ENCODE measurements at regions not wholly inside any gene's neighbourhood (a gene's known extent, or its start where the extent isn't known, plus 50 kb on each side); places are given as distances from the start of the nearest gene placed in this dataset.

DNA sequence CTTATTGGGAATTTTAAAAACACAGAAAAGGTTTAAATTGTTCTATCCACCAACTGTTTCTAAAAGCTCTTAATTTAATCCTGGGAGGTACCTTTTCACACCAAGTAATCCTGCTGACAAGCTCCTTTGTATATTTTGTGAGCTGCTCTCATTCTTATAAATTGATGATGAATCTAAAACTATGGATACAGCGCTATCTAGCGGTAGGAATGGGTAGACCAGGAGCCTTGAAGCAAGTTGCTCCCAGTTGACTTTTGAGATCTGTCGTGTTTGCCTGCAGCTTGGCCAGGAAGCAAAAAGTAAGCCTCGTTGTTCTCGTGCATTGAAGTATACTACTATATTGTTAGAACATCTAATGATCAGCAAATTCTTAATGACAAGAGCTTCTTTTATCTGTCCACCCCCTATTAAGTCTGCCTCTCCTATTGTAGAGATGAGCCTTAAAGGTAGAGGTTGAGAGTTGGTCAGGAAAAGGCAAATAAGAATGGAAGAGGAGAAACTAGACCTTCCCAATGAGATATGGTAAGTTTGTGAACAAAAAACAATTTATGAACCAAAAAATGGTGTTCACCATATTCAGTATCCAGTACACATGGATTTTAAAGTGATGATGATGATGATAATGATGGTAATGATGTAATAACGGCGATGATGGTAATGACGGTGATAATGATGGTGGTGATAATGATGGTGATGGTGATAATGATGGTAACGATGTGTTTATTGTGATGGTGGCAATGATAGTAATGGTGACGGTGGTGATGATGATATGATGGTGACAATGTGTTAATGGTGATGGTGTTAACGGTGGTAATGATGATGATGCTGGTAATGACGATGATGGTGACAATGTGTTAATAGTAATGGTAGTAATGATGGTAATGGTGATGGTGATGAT, 212.1 kb upstream of the NCKAP5 start (continued):
- TF ChIP-seq USF2 (IDR thresholded peaks at IDR 0.05; ENCODE audit: low read depth, low read length), result no peak

GRCh38 chr2:133780997-133781513, 212.8 kb upstream of the NCKAP5 start:
- ATAC-seq (ENCODE audit: low read depth) (no peak), DNase-seq (no peak)
- H3K23ac ChIP-seq (ENCODE audit: low read depth, low read length), result no peak overlapping the region
- H3K4me2 ChIP-seq (ENCODE audit: low read depth, low read length), result no peak overlapping the region
- H3K56ac ChIP-seq (ENCODE audit: extremely low read depth, insufficient read depth, low read length), result no peak overlapping the region
- no peak overlapping the region for H3K4me3 ChIP-seq (ENCODE audit: insufficient read depth, low read depth, low read length)
- H2BK5ac ChIP-seq (ENCODE audit: low read depth, low read length, poor library complexity, severe bottlenecking), result peak overlapping the region; percentile 80
- H3K27me3 ChIP-seq (ENCODE audit: control insufficient read depth, insufficient read depth, low read length), result no peaks in the 10 kb centered on the region
- H3K36me3 ChIP-seq (ENCODE audit: control insufficient read depth, insufficient read depth, low read length), result no peaks in the 10 kb centered on the region
- dilution Hi-C loops (cut with HindIII; ENCODE audit: low sequenced_read_pairs, unreplicated experiment), result no loop called here
- no peak overlapping the region for H3K9ac ChIP-seq (ENCODE audit: low read depth, low read length)
- intact Hi-C loops (cut with micrococcal nuclease), result loop anchor here (1.0 to 10.0 kb wide), 7 partner anchors 63 to 1234 kb away; no protein-coding TSS in a partner anchor
- 0 out of 2 replicates have a peak, but pooled peaks cover 2% of the 10 kb centered on the region for H3K4me1 ChIP-seq (ENCODE audit: control insufficient read depth, insufficient read depth, low read length)
- ChIA-PET POLR2A (ENCODE audit: unreplicated experiment) (no interaction called here), CTCF (no interaction called here)
- H2BK15ac ChIP-seq (ENCODE audit: low read depth, low read length), result peak overlapping the region; percentile 51
- in situ Hi-C loops (cut with MboI; ENCODE audit: low sequenced_read_pairs), result loop anchor here (5.0 kb wide), 1 partner anchor 219 kb away; no protein-coding TSS in a partner anchor
- no peaks in the 10 kb centered on the region for H3K9me1 ChIP-seq (ENCODE audit: insufficient read depth, low read length)
- H4K5ac ChIP-seq (ENCODE audit: low read depth, low read length), result peak overlapping the region; percentile 63; the same call in 1 of the 2 replicates
- H3K27ac ChIP-seq (ENCODE audit: insufficient read depth, low read length), result no peak overlapping the region
- no peak for TF ChIP-seq RAD21 (IDR thresholded peaks at IDR 0.05; ENCODE audit: low read length)
- TF ChIP-seq BHLHE40 (IDR thresholded peaks at IDR 0.05; ENCODE audit: low read depth, low read length), result no peak
- no peak for TF ChIP-seq RCOR1 (IDR thresholded peaks at IDR 0.05; ENCODE audit: insufficient replicate concordance, low read length)
- TF ChIP-seq MAFK (IDR thresholded peaks at IDR 0.05; ENCODE audit: low read depth, low read length), result no peak
- TF ChIP-seq POLR2A (IDR thresholded peaks at IDR 0.05; ENCODE audit: low read depth, low read length), result no peak
- no peak for TF ChIP-seq MXI1 (IDR thresholded peaks at IDR 0.05; ENCODE audit: borderline replicate concordance, low read depth, low read length)
- no peak for TF ChIP-seq CHD1 (IDR thresholded peaks at IDR 0.05; ENCODE audit: low read depth, low read length)
- H2AK9ac ChIP-seq (replicated peaks; ENCODE audit: low read depth, low read length, poor library complexity), result no peak overlapping the region
- H2BK120ac ChIP-seq (ENCODE audit: low read depth, low read length), result peak overlapping the region; percentile 93
- H4K8ac ChIP-seq (ENCODE audit: low read depth in 2 of 2, low read length in 2 of 2), result peak overlapping the region; percentile 3 to 27; a peak in 3 of 4 replicates
- H3K9me3 ChIP-seq (ENCODE audit: control insufficient read depth, insufficient read depth, low read length), result peaks cover 8% of the 10 kb centered on the region
- H2AFZ ChIP-seq (replicated peaks; ENCODE audit: low read length, poor library complexity), result no peak overlapping the region
- 80 to 100% methylated on average over 1 to 3 of the region's 5 CpGs for WGBS, 2 experiments (ENCODE audit: extremely low coverage in 2 of 2, insufficient read length in 1 of 2)
- peaks cover 0 to 8% of the 10 kb centered on the region in 2 experiments; a peak in 1 of 4 replicates for H3K79me1 ChIP-seq (ENCODE audit: low read depth in 1 of 2, low read length in 2 of 2)
- H3K18ac ChIP-seq (ENCODE audit: low read depth, low read length), result no peak overlapping the region; the same call in 1 of the 2 replicates
- BruUV-seq (replicated peaks), result no TSS peak
- no peak overlapping the region for H3K14ac ChIP-seq (replicated peaks; ENCODE audit: low read depth, low read length)
- H2AK5ac ChIP-seq (ENCODE audit: low read depth, low read length), result peak overlapping the region; percentile 79
- H3K4ac ChIP-seq (ENCODE audit: low read depth, low read length), result peak overlapping the region; percentile 79; the same call in 1 of the 2 replicates
- peak overlapping the region; percentile 94; the same call in 1 of the 2 replicates for H2BK20ac ChIP-seq (ENCODE audit: low read depth, low read length)
- no peaks in the 10 kb centered on the region for H4K20me1 ChIP-seq (ENCODE audit: insufficient read depth, low read length)
- peak overlapping the region; percentile 27; the same call in 1 of the 2 replicates for H4K91ac ChIP-seq (ENCODE audit: insufficient read depth, low read depth, low read length)
